Prostate gland (tissue), 2 donors: ENCODE measurements at regions not wholly inside any gene's neighbourhood (a gene's known extent, or its start where the extent isn't known, plus 50 kb on each side); places are given as distances from the start of the nearest gene placed in this dataset.
A peak's percentile ranks its signal among the peaks of the same experiment; 100 is the strongest.

Source experiments
- DNase-seq: peaks from one replicate; pipeline ENCODE4 v3.0.0-alpha.2; 2019; ENCODE audit warnings: low spot score
- H3K27ac ChIP-seq, 2 donors: fragments of 200-600 bp; sonication (generic); 2 replicates each; pipeline ENCODE4 v1.5.1; 2017 to 2019
- H3K27me3 ChIP-seq: fragments of 200-600 bp; sonication (generic); replicated peaks from 2 replicates; pipeline ENCODE4 v1.5.1; 2019; ENCODE audit not compliant: insufficient read depth
- H3K36me3 ChIP-seq, 2 donors: fragments of 200-600 bp; sonication (generic); 1 replicate in 1 of 2; 2 replicates in 1 of 2; pipeline versions ENCODE4 v1.5.1 to v1.8.1; 2017 to 2019
- H3K4me1 ChIP-seq: fragments of 200-600 bp; sonication (generic); replicated peaks from 2 replicates; pipeline ENCODE4 v1.5.1; 2019
- H3K4me3 ChIP-seq, 2 donors: fragments of 200-600 bp; sonication (generic); 2 replicates each; pipeline ENCODE4 v1.5.1; 2017 to 2019
- H3K9me3 ChIP-seq: fragments of 200-600 bp; sonication (generic); 2 replicates; pipeline ENCODE4 v1.5.1; 2017
- CTCF ChIP-seq, 4 experiments: fragments of 200-600 bp in 2 of 4; fragments of 450-650 bp in 2 of 4; sonication (generic) in 2 of 4; IDR thresholded peaks; 1 replicate in 3 of 4; 2 replicates in 1 of 4; pipeline ENCODE4 v1.5.1; 2016 to 2019; ENCODE audit warnings: antibody characterized with exemption in 4 of 4, mild to moderate bottlenecking in 2 of 4, moderate library complexity in 2 of 4
- POLR2A ChIP-seq: fragments of 450-650 bp; IDR thresholded peaks from one replicate; pipeline ENCODE4 v1.6.1; 2016; ENCODE audit warnings: antibody characterized with exemption, mild to moderate bottlenecking
- POLR2AphosphoS5 ChIP-seq: sonication (generic); formaldehyde crosslinking; IDR thresholded peaks from one replicate; pipeline ENCODE4 v1.6.1; 2017; ENCODE audit warnings: antibody characterized with exemption
- WGBS: methylation state at CpG from one replicate; pipeline ENCODE4 v1.1.5; 2018; 5-methylcytosine and 5-hydroxymethylcytosine counted together
- intact Hi-C: fragments of 100-400 bp; cut with DNase I; formaldehyde crosslinking; loops from one replicate; pipeline ENCODE4 v1.14.2; 2022

GRCh38 chr9:91116711-91117110 is 245.0 kb downstream of the AUH start:
- no peak for DNase-seq
- H3K36me3 ChIP-seq: no peaks in the 10 kb centered on the region
- no peaks in the 10 kb centered on the region for H3K4me1 ChIP-seq
- no peaks in the 10 kb centered on the region for H3K9me3 ChIP-seq
- intact Hi-C loops: loop anchor here (5.0 kb wide), 2 partner anchors 76 to 306 kb away; partner anchors contain the start of gene NFIL3
- no peak for TF ChIP-seq CTCF (IDR thresholded peaks at IDR 0.05)
- TF ChIP-seq POLR2AphosphoS5: no peak
- TF ChIP-seq POLR2A: no peak
- H3K4me3 ChIP-seq: no peak overlapping the region
- H3K27me3 ChIP-seq: no peaks in the 10 kb centered on the region
- WGBS: 92% methylated on average over 5 of the region's 5 CpGs
- H3K27ac ChIP-seq: no peak overlapping the region

- Histone ChIP-seq H3K27ac (no peak overlapping the region), H3K36me3 (no peaks in the 10 kb centered on the region), H3K27me3 (no peaks in the 10 kb centered on the region), H3K4me3 (no peak overlapping the region), H3K4me1 (no peaks in the 10 kb centered on the region), H3K9me3 (no peaks in the 10 kb centered on the region)
- no peak for TF ChIP-seq CTCF (IDR thresholded peaks at IDR 0.05)
- no peak for TF ChIP-seq POLR2A
- TF ChIP-seq POLR2AphosphoS5: no peak
- intact Hi-C loops: loop anchor here (5.0 kb wide), 2 partner anchors 75 to 305 kb away; partner anchors contain the start of gene NFIL3
- WGBS: 94% methylated on average over 22 of the region's 29 CpGs
- no peak for DNase-seq
These were observed 244.2 kb downstream of the AUH start for GRCh38 chr9:91117474-91117891.

GRCh38 chr9:91117959-91118703 is 243.6 kb downstream of the AUH start:
- DNase-seq: peak; percentile 15
- TF ChIP-seq POLR2A (no peak), POLR2AphosphoS5 (peak; percentile 13), CTCF (IDR thresholded peaks at IDR 0.05) (no peak)
- intact Hi-C loops: loop anchor here (5.0 kb wide), 2 partner anchors 74 to 304 kb away; partner anchors contain the start of gene NFIL3

GRCh38 chr9:91118704-91119025 is 243.1 kb downstream of the AUH start:
- Histone ChIP-seq H3K27ac (no peak overlapping the region), H3K9me3 (no peaks in the 10 kb centered on the region), H3K36me3 (no peaks in the 10 kb centered on the region), H3K27me3 (no peaks in the 10 kb centered on the region), H3K4me1 (no peaks in the 10 kb centered on the region), H3K4me3 (no peak overlapping the region)
- intact Hi-C loops: loop anchor here (5.0 kb wide), 2 partner anchors 74 to 304 kb away; partner anchors contain the start of gene NFIL3
- TF ChIP-seq CTCF (IDR thresholded peaks at IDR 0.05): no peak
- no peak for TF ChIP-seq POLR2AphosphoS5
- TF ChIP-seq POLR2A: no peak
- no peak for DNase-seq
- 27% methylated on average over 2 of the region's 2 CpGs for WGBS

More at GRCh38 chr9:91117959-91118703, 243.6 kb downstream of the AUH start:
- H3K27ac ChIP-seq: no peak overlapping the region
- H3K4me1 ChIP-seq: no peaks in the 10 kb centered on the region
- H3K9me3 ChIP-seq: no peaks in the 10 kb centered on the region
- no peak overlapping the region for H3K4me3 ChIP-seq
- no peaks in the 10 kb centered on the region for H3K27me3 ChIP-seq
- no peaks in the 10 kb centered on the region for H3K36me3 ChIP-seq
- WGBS: 26% methylated on average over 36 of the region's 36 CpGs

GRCh38 chr9:91119142-91119541 is 242.6 kb downstream of the AUH start:
- H3K4me3 ChIP-seq: no peak overlapping the region
- WGBS: 29% methylated on average over 11 of the region's 11 CpGs

More at GRCh38 chr9:91119142-91119541, 242.6 kb downstream of the AUH start:
- intact Hi-C loops: loop anchor here (5.0 kb wide), 2 partner anchors 73 to 303 kb away; partner anchors contain the start of gene NFIL3
- Histone ChIP-seq H3K27me3 (no peaks in the 10 kb centered on the region), H3K27ac (no peak overlapping the region), H3K9me3 (no peaks in the 10 kb centered on the region), H3K36me3 (no peaks in the 10 kb centered on the region), H3K4me1 (no peaks in the 10 kb centered on the region)
- DNase-seq: no peak
- TF ChIP-seq POLR2A (no peak), CTCF (IDR thresholded peaks at IDR 0.05) (no peak), POLR2AphosphoS5 (no peak)
